Panc1 (cell line): ENCODE measurements at regions not wholly inside any gene's neighbourhood (a gene's known extent, or its start where the extent isn't known, plus 50 kb on each side); places are given as distances from the start of the nearest gene placed in this dataset.

Experiments
- ATAC-seq: fragments of 200-7000 bp; cut with Tn5 transposase; 2 replicates; pipeline ENCODE4 v1.9.1; 2020; ENCODE audit warnings: mild to moderate bottlenecking, moderate library complexity
- BruUV-seq: library from RNA; stranded (reverse); fragments of 400-500 nt; replicated peaks from 2 replicates; lab custom pipeline; 2021; lab: Mats Ljungman, UMichigan
- CTCF ChIA-PET: fragments of 300-600 bp; sonication (Branson Sonifier 250); formaldehyde crosslinking; loops from one replicate; lab custom pipeline; 2022; ENCODE audit warnings: antibody characterized with exemption; lab: Charles Lee
- POLR2A ChIA-PET: fragments of 300-600 bp; sonication (Branson Sonifier 250); formaldehyde crosslinking; loops from one replicate; lab custom pipeline; 2022; ENCODE audit warnings: antibody characterized with exemption; lab: Charles Lee
- DNase-seq: peaks from one replicate; pipeline ENCODE4 v3.0.0-alpha.2; 2010; ENCODE audit warnings: low read depth, low spot score
- H3K27ac ChIP-seq: 2 replicates; pipeline ENCODE4 v1.5.1; 2011; ENCODE audit warnings: mild to moderate bottlenecking, low read length, inconsistent platforms
- H3K27me3 ChIP-seq: fragments of 200-500 bp; sonication (Bioruptor generic); 2 replicates; pipeline ENCODE4 v1.6.0; 2014; ENCODE audit warnings: low read length, inconsistent platforms; ENCODE audit not compliant: control insufficient read depth, insufficient read depth
- H3K36me3 ChIP-seq: fragments of 200-500 bp; sonication (Bioruptor generic); 2 replicates; pipeline ENCODE4 v1.5.1; 2014; ENCODE audit warnings: inconsistent platforms, mild to moderate bottlenecking, low read length, moderate library complexity; ENCODE audit not compliant: control insufficient read depth, insufficient read depth
- H3K4me1 ChIP-seq: 2 replicates; pipeline ENCODE4 v1.5.1; 2011; ENCODE audit warnings: inconsistent platforms, mild to moderate bottlenecking, low read length, moderate library complexity; ENCODE audit not compliant: control insufficient read depth, insufficient read depth
- H3K4me3 ChIP-seq, 2 experiments: 2 replicates each; pipeline ENCODE4 v1.5.1; 2011 to 2012; ENCODE audit warnings: low read depth in 2 of 2, low read length in 2 of 2, mild to moderate bottlenecking in 2 of 2, inconsistent platforms in 1 of 2, moderate library complexity in 1 of 2
- H3K9me3 ChIP-seq: fragments of 200-500 bp; sonication (Bioruptor generic); 2 replicates; pipeline ENCODE4 v1.5.1; 2014; ENCODE audit warnings: low read depth, mild to moderate bottlenecking, inconsistent platforms, low read length, moderate library complexity; ENCODE audit not compliant: control insufficient read depth, insufficient read depth
- CTCF ChIP-seq: fragments of 450-650 bp; IDR thresholded peaks from 2 replicates; pipeline ENCODE4 v1.5.1; 2017; ENCODE audit warnings: mild to moderate bottlenecking
- POLR2AphosphoS5 ChIP-seq: IDR thresholded peaks from 2 replicates; pipeline ENCODE4 v1.6.1; 2012; ENCODE audit warnings: mild to moderate bottlenecking, low read depth, low read length, moderate library complexity
- REST ChIP-seq, 2 experiments: IDR thresholded peaks; 2 replicates each; pipeline ENCODE4 v1.6.1; 2011 to 2012; ENCODE audit warnings: low read depth in 2 of 2, control low read depth in 1 of 2, low read length in 1 of 2, mild to moderate bottlenecking in 1 of 2, moderate library complexity in 1 of 2; ENCODE audit not compliant: insufficient read depth in 1 of 2
- SIN3A ChIP-seq: IDR thresholded peaks from 2 replicates; pipeline ENCODE4 v1.6.1; 2012; ENCODE audit warnings: low read depth, mild to moderate bottlenecking, low read length, moderate library complexity, borderline replicate concordance; ENCODE audit not compliant: insufficient read depth
- TCF7L2 ChIP-seq: IDR thresholded peaks from 2 replicates; pipeline ENCODE4 v1.6.1; 2011; ENCODE audit warnings: mild to moderate bottlenecking, low read depth, low read length, inconsistent platforms
- in situ Hi-C: cut with HindIII; loops from 2 replicates; pipeline ENCODE4 v1.10.0; 2016; ENCODE audit warnings: low sequenced_read_pairs, low pct_unique_long_range_greater_than_20kb
- intact Hi-C: fragments of 100-400 bp; cut with micrococcal nuclease; formaldehyde crosslinking; loops from one replicate; pipeline ENCODE4 v1.10.0; 2022; ENCODE audit not compliant: unreplicated experiment

- ATAC-seq (no peak), DNase-seq (no peak)
- H3K4me3 ChIP-seq: no peak overlapping the region
- ChIA-PET CTCF (no interaction called here), POLR2A (interaction anchor here (0.6 kb wide), 1 partner anchor 14 kb away, joined by 3 read pairs; no protein-coding TSS in a partner anchor)
- intact Hi-C loops: no loop called here
- BruUV-seq: no TSS peak
- H3K27me3 ChIP-seq: peaks cover 4% of the 10 kb centered on the region; the same call in 1 of the 2 replicates
- no peaks in the 10 kb centered on the region for H3K4me1 ChIP-seq
- TF ChIP-seq SIN3A: no peak
- no peak for TF ChIP-seq POLR2AphosphoS5
- no peak for TF ChIP-seq CTCF
- no peak for TF ChIP-seq REST (IDR thresholded peaks at IDR 0.05; ENCODE audit: insufficient read depth in 1 of 2, low read depth in 2 of 2, low read length in 1 of 2)
- TF ChIP-seq TCF7L2: no peak
- no peaks in the 10 kb centered on the region for H3K9me3 ChIP-seq
- no peaks in the 10 kb centered on the region for H3K36me3 ChIP-seq
- no peak overlapping the region for H3K27ac ChIP-seq
- in situ Hi-C loops: no loop called here
Measured at GRCh38 chr9:126125177-126125576, 201.5 kb upstream of the MVB12B start.

- Histone ChIP-seq H3K36me3 (no peaks in the 10 kb centered on the region), H3K9me3 (no peaks in the 10 kb centered on the region), H3K27ac (no peak overlapping the region), H3K4me1 (no peaks in the 10 kb centered on the region), H3K27me3 (peaks cover 4% of the 10 kb centered on the region; the same call in 1 of the 2 replicates), H3K4me3 (no peak overlapping the region)
- intact Hi-C loops (no loop called here), in situ Hi-C loops (no loop called here)
- ChIA-PET CTCF (no interaction called here), POLR2A (interaction anchor here (0.6 kb wide), 1 partner anchor 13 kb away, joined by 3 read pairs; no protein-coding TSS in a partner anchor)
- ATAC-seq (no peak), DNase-seq (no peak)
- BruUV-seq: no TSS peak
- TF ChIP-seq REST (IDR thresholded peaks at IDR 0.05; ENCODE audit: insufficient read depth in 1 of 2, low read depth in 2 of 2, low read length in 1 of 2): no peak
- no peak for TF ChIP-seq CTCF
- no peak for TF ChIP-seq POLR2AphosphoS5
- TF ChIP-seq SIN3A: no peak
- no peak for TF ChIP-seq TCF7L2
Measured at GRCh38 chr9:126125577-126125976, 201.1 kb upstream of the MVB12B start.
